H1 (cell line): ENCODE measurements at regions not wholly inside any gene's neighbourhood (a gene's known extent, or its start where the extent isn't known, plus 50 kb on each side); places are given as distances from the start of the nearest gene placed in this dataset.

Experiments
- CTCF ChIA-PET: fragments of 300-600 bp; sonication (Branson Sonifier 250); formaldehyde crosslinking; loops from one replicate; lab custom pipeline; 2021; ENCODE audit not compliant: partially characterized antibody; lab: Charles Lee
- POLR2A ChIA-PET: fragments of 300-600 bp; sonication (Branson Sonifier 250); formaldehyde crosslinking; loops from one replicate; lab custom pipeline; 2021; ENCODE audit warnings: inconsistent platforms; ENCODE audit not compliant: partially characterized antibody; lab: Charles Lee
- DNase-seq, 2 experiments: peaks; one replicate each; pipeline versions ENCODE4 v3.0.0 to v3.0.0-alpha.2; 2010 to 2022; ENCODE audit warnings: low spot score in 2 of 2, low read depth in 1 of 2, mixed read lengths in 1 of 2
- FAIRE-seq: peaks from 2 replicates; lab custom pipeline; 2011; peaks lifted over from hg19 to GRCh38; lab: Jason Lieb, UNC
- H2AFZ ChIP-seq: 2 replicates; pipeline ENCODE4 v1.8.1; 2012; ENCODE audit warnings: low read length, inconsistent platforms
- H2AK5ac ChIP-seq: 2 replicates; pipeline ENCODE4 v1.6.1; 2013; ENCODE audit warnings: low read depth, low read length
- H2BK120ac ChIP-seq: replicated peaks from 2 replicates; pipeline ENCODE3; 2013; ENCODE audit warnings: low read depth, low read length, inconsistent platforms
- H2BK12ac ChIP-seq: 2 replicates; pipeline ENCODE4 v1.6.1; 2013; ENCODE audit warnings: low read depth, low read length
- H2BK15ac ChIP-seq: 2 replicates; pipeline ENCODE4 v1.6.1; 2013; ENCODE audit warnings: low read length
- H2BK20ac ChIP-seq: 2 replicates; pipeline ENCODE4 v1.6.1; 2013; ENCODE audit warnings: low read length
- H2BK5ac ChIP-seq: 2 replicates; pipeline ENCODE4 v1.6.1; 2013; ENCODE audit warnings: low read depth, low read length
- H3K14ac ChIP-seq: 2 replicates; pipeline ENCODE4 v1.6.1; 2013; ENCODE audit warnings: inconsistent platforms; ENCODE audit not compliant: insufficient read length
- H3K18ac ChIP-seq: 2 replicates; pipeline ENCODE4 v1.6.1; 2013; ENCODE audit warnings: low read length; ENCODE audit errors: extremely low read depth
- H3K23ac ChIP-seq: 2 replicates; pipeline ENCODE4 v1.6.1; 2013; ENCODE audit warnings: inconsistent platforms; ENCODE audit not compliant: insufficient read length
- H3K23me2 ChIP-seq: 2 replicates; pipeline ENCODE4 v1.6.1; 2013; ENCODE audit warnings: low read depth, low read length
- H3K27ac ChIP-seq: 2 replicates; pipeline ENCODE4 v1.6.1; 2011; ENCODE audit warnings: low read depth, low read length, inconsistent platforms
- H3K27me3 ChIP-seq, 4 experiments: replicated peaks in 1 of 4; 1 replicate in 1 of 4; 2 replicates in 3 of 4; pipeline versions ENCODE4 v1.6.1 to v1.8.1; 2011 to 2013; ENCODE audit warnings: low read length in 3 of 4, mild to moderate bottlenecking in 3 of 4, inconsistent platforms in 2 of 4, mixed read lengths in 2 of 4, moderate library complexity in 1 of 4; ENCODE audit not compliant: control insufficient read depth in 3 of 4, insufficient read depth in 3 of 4; ENCODE audit errors: extremely low read depth in 1 of 4
- H3K36me3 ChIP-seq, 4 experiments: 2 replicates each; pipeline versions ENCODE4 v1.6.1 to v1.8.1; 2011 to 2013; ENCODE audit warnings: mild to moderate bottlenecking in 4 of 4, low read length in 3 of 4, moderate library complexity in 2 of 4, control low read depth in 1 of 4, inconsistent platforms in 1 of 4; ENCODE audit not compliant: insufficient read depth in 4 of 4, control insufficient read depth in 2 of 4
- H3K4ac ChIP-seq: replicated peaks from 2 replicates; pipeline ENCODE3; 2013; ENCODE audit warnings: low read length, low read depth, mixed read lengths, inconsistent platforms; ENCODE audit not compliant: insufficient read length
- H3K4me1 ChIP-seq, 4 experiments: replicated peaks in 1 of 4; 1 replicate in 1 of 4; 2 replicates in 3 of 4; pipeline versions ENCODE4 v1.6.1 to v1.8.1; 2011 to 2013; ENCODE audit warnings: low read length in 3 of 4, inconsistent platforms in 2 of 4, mixed read lengths in 1 of 4; ENCODE audit not compliant: insufficient read depth in 4 of 4, control insufficient read depth in 3 of 4
- H3K4me2 ChIP-seq, 2 experiments: 2 replicates each; pipeline versions ENCODE4 v1.6.1 to v1.8.1; 2011 to 2013; ENCODE audit warnings: low read depth in 2 of 2, low read length in 2 of 2, control low read depth in 1 of 2, inconsistent platforms in 1 of 2, mild to moderate bottlenecking in 1 of 2; ENCODE audit not compliant: insufficient read depth in 1 of 2
- H3K4me3 ChIP-seq, 4 experiments: fragments of 200-600, 300-600 bp in 1 of 4; sonication (generic), shearing (Covaris generic), sonication (Bioruptor Twin) in 1 of 4; 2 replicates each; pipeline versions ENCODE4 v1.5.1 to v1.8.1; 2011 to 2016; ENCODE audit warnings: low read length in 4 of 4, low read depth in 3 of 4, control low read depth in 2 of 4, inconsistent platforms in 2 of 4, mild to moderate bottlenecking in 2 of 4, mixed read lengths in 1 of 4, moderate library complexity in 1 of 4; ENCODE audit not compliant: insufficient read depth in 2 of 4; ENCODE audit errors: extremely low read depth in 1 of 4
- H3K56ac ChIP-seq: replicated peaks from 2 replicates; pipeline ENCODE3; 2013; ENCODE audit warnings: low read depth, mild to moderate bottlenecking, mixed read lengths, low read length, inconsistent platforms; ENCODE audit not compliant: insufficient read length
- H3K79me1 ChIP-seq: 2 replicates; pipeline ENCODE4 v1.6.1; 2013; ENCODE audit warnings: low read depth, low read length, control low read depth
- H3K79me2 ChIP-seq, 2 experiments: 2 replicates each; pipeline versions ENCODE4 v1.6.1 to v1.8.1; 2012 to 2013; ENCODE audit warnings: low read length in 2 of 2, mild to moderate bottlenecking in 2 of 2, inconsistent platforms in 1 of 2; ENCODE audit not compliant: insufficient read depth in 2 of 2, control insufficient read depth in 1 of 2
- H3K9ac ChIP-seq, 4 experiments: replicated peaks in 1 of 4; 1 replicate in 1 of 4; 2 replicates in 3 of 4; pipeline versions ENCODE4 v1.6.1 to v1.8.1; 2011 to 2013; ENCODE audit warnings: low read depth in 3 of 4, low read length in 3 of 4, control low read depth in 2 of 4, mild to moderate bottlenecking in 2 of 4, moderate library complexity in 2 of 4, inconsistent platforms in 1 of 4; ENCODE audit errors: extremely low read depth in 1 of 4
- H3K9me3 ChIP-seq, 2 experiments: 2 replicates each; pipeline versions ENCODE4 v1.6.1 to v1.8.1; 2012 to 2013; ENCODE audit warnings: mild to moderate bottlenecking in 2 of 2, moderate library complexity in 2 of 2, control low read depth in 1 of 2, inconsistent platforms in 1 of 2, low read depth in 1 of 2, low read length in 1 of 2, mixed read lengths in 1 of 2; ENCODE audit not compliant: insufficient read depth in 2 of 2
- H4K20me1 ChIP-seq, 2 experiments: replicated peaks in 1 of 2; 2 replicates each; pipeline versions ENCODE3 to v1.8.1; 2011 to 2013; ENCODE audit warnings: inconsistent platforms in 2 of 2, low read length in 2 of 2, mild to moderate bottlenecking in 1 of 2; ENCODE audit not compliant: insufficient read depth in 2 of 2, control insufficient read depth in 1 of 2
- H4K5ac ChIP-seq: 2 replicates; pipeline ENCODE4 v1.6.1; 2013; ENCODE audit warnings: low read length, low read depth, mixed read lengths, inconsistent platforms; ENCODE audit not compliant: insufficient read length
- H4K8ac ChIP-seq: 2 replicates; pipeline ENCODE4 v1.8.0; 2013; ENCODE audit warnings: mild to moderate bottlenecking, moderate library complexity, low read length, inconsistent platforms; ENCODE audit not compliant: insufficient read depth; ENCODE audit errors: extremely low read depth
- H4K91ac ChIP-seq: replicated peaks from 2 replicates; pipeline ENCODE3; 2013; ENCODE audit warnings: low read length, mixed read lengths, inconsistent platforms; ENCODE audit not compliant: insufficient read length
- CREB1 ChIP-seq: IDR thresholded peaks from 2 replicates; pipeline ENCODE4 v1.6.1; 2012; ENCODE audit warnings: inconsistent platforms
- RNF2 ChIP-seq: fragments of 200-900, 300-1000 bp; sonication (generic); IDR thresholded peaks from 2 replicates; pipeline ENCODE4 v1.7.1; 2016; ENCODE audit warnings: borderline replicate concordance, low read depth, mild to moderate bottlenecking, antibody characterized with exemption, low read length; ENCODE audit not compliant: poor library complexity, severe bottlenecking; ENCODE audit errors: missing control alignments
- TAF1 ChIP-seq: IDR thresholded peaks from 2 replicates; pipeline ENCODE4 v1.6.1; 2011; ENCODE audit warnings: mild to moderate bottlenecking, low read depth, low read length
- WGBS, 2 experiments: shearing (Covaris generic) in 1 of 2; methylation state at CpG; one replicate each; pipeline versions ENCODE4 v1.1.6 to v1.1.7; 2013 to 2015; ENCODE audit warnings: low lambda C conversion rate in 2 of 2, mixed read lengths in 2 of 2, inconsistent platforms in 1 of 2, low coverage in 1 of 2, missing lambda C conversion rate in 1 of 2; ENCODE audit not compliant: insufficient replicate concordance in 2 of 2, insufficient coverage in 1 of 2, insufficient read length in 1 of 2; ENCODE audit errors: extremely low coverage in 1 of 2, missing lambda C conversion rate in 1 of 2; 5-methylcytosine and 5-hydroxymethylcytosine counted together

DNA sequence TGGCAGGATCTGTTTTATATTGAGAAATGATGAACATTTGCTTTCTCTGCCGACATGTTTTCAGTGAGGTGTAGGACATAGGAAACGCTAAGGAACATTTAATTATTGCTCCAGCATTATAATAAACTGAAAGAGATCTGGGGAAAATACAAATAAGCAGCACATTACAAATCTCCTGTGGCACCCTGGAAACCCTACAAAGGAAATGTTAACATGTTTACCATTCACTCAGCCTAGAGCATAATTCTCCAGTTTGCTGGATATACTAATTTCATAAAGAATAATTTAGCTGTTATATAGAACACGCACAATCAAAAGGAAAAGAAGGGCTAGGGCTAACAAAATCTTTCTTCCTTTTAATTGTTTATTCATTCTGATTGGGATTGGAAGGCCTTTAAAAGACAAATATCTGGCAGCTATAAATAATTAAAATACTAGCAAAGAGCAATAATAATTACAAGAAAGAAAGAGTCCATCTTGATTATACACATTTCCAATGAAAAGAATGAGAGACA is 299.4 kb downstream of the CRPPA start:
- Histone ChIP-seq H4K8ac (no peak overlapping the region), H3K23ac (no peak overlapping the region), H3K4me1 (no peaks in the 10 kb centered on the region), H3K27me3 (no peaks in the 10 kb centered on the region), H3K14ac (no peak overlapping the region), H2BK120ac (no peak overlapping the region), H3K79me2 (no peaks in the 10 kb centered on the region), H2BK15ac (no peak overlapping the region), H4K91ac (no peak overlapping the region), H3K18ac (no peak overlapping the region), H3K36me3 (no peaks in the 10 kb centered on the region), H2BK5ac (no peak overlapping the region), H4K20me1 (no peaks in the 10 kb centered on the region), H3K23me2 (no peaks in the 10 kb centered on the region), H3K9ac (no peak overlapping the region), H4K5ac (no peak overlapping the region), H2BK12ac (no peak overlapping the region), H3K27ac (no peak overlapping the region), H3K56ac (no peak overlapping the region), H3K4me2 (no peak overlapping the region), H3K9me3 (no peaks in the 10 kb centered on the region), H2BK20ac (no peak overlapping the region), H3K79me1 (no peaks in the 10 kb centered on the region), H3K4me3 (no peak overlapping the region), H3K4ac (no peak overlapping the region), H2AFZ (no peak overlapping the region), H2AK5ac (no peak overlapping the region)
- no peak for DNase-seq
- FAIRE-seq, result no peak
- CTCF ChIA-PET, result no interaction called here
- 95% methylated on average over 3 of the region's 3 CpGs; no CpG with 5 or more reads in 1 of the 2 experiments for WGBS, 2 experiments
- POLR2A ChIA-PET, result no interaction called here
- TF ChIP-seq CREB1, result no peak
- TF ChIP-seq TAF1, result no peak
- no peak for TF ChIP-seq RNF2
